ENCODE measurements at regions not wholly inside any gene's neighbourhood (a gene's known extent, or its start where the extent isn't known, plus 50 kb on each side); places are given as distances from the start of the nearest gene placed in this dataset.

- no peak for TF ChIP-seq CTCF (IDR thresholded peaks at IDR 0.05; ENCODE audit: low read depth, low read length, poor library complexity, severe bottlenecking)
- no peak for TF ChIP-seq EZH2phosphoT487 (IDR thresholded peaks at IDR 0.05; ENCODE audit: borderline replicate concordance, low read length)
These were observed 144.4 kb downstream of the ZIC5 start for GRCh38 chr13:99827011-99827772.
